IMR-90 (cell line): ENCODE measurements at regions not wholly inside any gene's neighbourhood (a gene's known extent, or its start where the extent isn't known, plus 50 kb on each side); places are given as distances from the start of the nearest gene placed in this dataset.

Source experiments
- BHLHE40 ChIP-seq: fragments of 150-350 bp; IDR thresholded peaks from 2 replicates; pipeline ENCODE4 v1.6.1; 2016; ENCODE audit warnings: mild to moderate bottlenecking, low read depth, low read length
- CTCF ChIP-seq: conservative IDR thresholded peaks from 2 replicates; pipeline ENCODE4 v1.5.1; 2012; ENCODE audit warnings: mild to moderate bottlenecking, low read depth, low read length, improper control_type of control experiment
- POLR2A ChIP-seq: IDR thresholded peaks from 2 replicates; pipeline ENCODE4 v1.6.1; 2012; ENCODE audit warnings: mild to moderate bottlenecking, low read depth, low read length

GRCh38 chr13:67792151-67792676 is 562.1 kb upstream of the PCDH9 start:
- no peak for TF ChIP-seq CTCF
- TF ChIP-seq BHLHE40, result no peak
- TF ChIP-seq POLR2A, result no peak
